Bronchial epithelial cell (primary cell): ENCODE measurements at regions not wholly inside any gene's neighbourhood (a gene's known extent, or its start where the extent isn't known, plus 50 kb on each side); places are given as distances from the start of the nearest gene placed in this dataset.

Source experiments
- DNase-seq: peaks from one replicate; pipeline ENCODE4 v3.0.0-alpha.2; 2010; ENCODE audit warnings: low read depth
- FAIRE-seq: peaks from 2 replicates; lab custom pipeline; 2011; peaks lifted over from hg19 to GRCh38; lab: Jason Lieb, UNC
- H3K27me3 ChIP-seq: 2 replicates; pipeline ENCODE4 v1.5.1; 2011; ENCODE audit warnings: low read length; ENCODE audit not compliant: control insufficient read depth, insufficient read depth
- H3K36me3 ChIP-seq: 2 replicates; pipeline ENCODE4 v1.5.1; 2011; ENCODE audit warnings: low read length; ENCODE audit not compliant: control insufficient read depth, insufficient read depth
- H3K4me3 ChIP-seq: 2 replicates; pipeline ENCODE4 v1.5.1; 2011; ENCODE audit warnings: mild to moderate bottlenecking, low read depth, low read length, control low read depth
- TF ChIP-seq, protein P1 (sequence below): IDR thresholded peaks from 2 replicates; pipeline ENCODE4 v1.5.1; 2011; ENCODE audit warnings: mild to moderate bottlenecking, moderate library complexity, low read length, control low read depth, inconsistent platforms; ENCODE audit not compliant: insufficient read depth, severe bottlenecking

DNA sequence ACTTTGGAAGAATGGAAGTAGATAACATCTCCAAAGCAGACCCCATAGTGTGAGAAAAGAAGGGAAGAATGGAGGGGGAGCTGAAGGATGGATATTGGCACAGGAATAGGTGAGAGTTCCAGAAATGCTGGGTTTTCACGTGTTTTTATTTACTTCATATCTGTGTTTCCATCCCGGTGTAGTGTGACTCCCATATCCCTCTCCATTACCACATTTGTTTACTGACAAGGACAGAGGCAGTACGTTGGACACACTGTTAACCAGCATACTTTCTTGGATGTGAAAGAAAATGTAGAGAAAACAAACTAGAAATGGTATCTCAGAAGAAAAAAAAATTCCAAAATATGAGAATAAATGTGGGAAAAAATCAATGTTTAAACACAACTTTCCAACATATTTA lies 124.4 kb upstream of the PFKP start:
- DNase-seq (no peak), FAIRE-seq (no peak)
- no peak overlapping the region for H3K4me3 ChIP-seq
- H3K27me3 ChIP-seq: no peaks in the 10 kb centered on the region
- no peaks in the 10 kb centered on the region for H3K36me3 ChIP-seq
- TF ChIP-seq, protein P1, sequence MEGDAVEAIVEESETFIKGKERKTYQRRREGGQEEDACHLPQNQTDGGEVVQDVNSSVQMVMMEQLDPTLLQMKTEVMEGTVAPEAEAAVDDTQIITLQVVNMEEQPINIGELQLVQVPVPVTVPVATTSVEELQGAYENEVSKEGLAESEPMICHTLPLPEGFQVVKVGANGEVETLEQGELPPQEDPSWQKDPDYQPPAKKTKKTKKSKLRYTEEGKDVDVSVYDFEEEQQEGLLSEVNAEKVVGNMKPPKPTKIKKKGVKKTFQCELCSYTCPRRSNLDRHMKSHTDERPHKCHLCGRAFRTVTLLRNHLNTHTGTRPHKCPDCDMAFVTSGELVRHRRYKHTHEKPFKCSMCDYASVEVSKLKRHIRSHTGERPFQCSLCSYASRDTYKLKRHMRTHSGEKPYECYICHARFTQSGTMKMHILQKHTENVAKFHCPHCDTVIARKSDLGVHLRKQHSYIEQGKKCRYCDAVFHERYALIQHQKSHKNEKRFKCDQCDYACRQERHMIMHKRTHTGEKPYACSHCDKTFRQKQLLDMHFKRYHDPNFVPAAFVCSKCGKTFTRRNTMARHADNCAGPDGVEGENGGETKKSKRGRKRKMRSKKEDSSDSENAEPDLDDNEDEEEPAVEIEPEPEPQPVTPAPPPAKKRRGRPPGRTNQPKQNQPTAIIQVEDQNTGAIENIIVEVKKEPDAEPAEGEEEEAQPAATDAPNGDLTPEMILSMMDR: no peak

DNA sequence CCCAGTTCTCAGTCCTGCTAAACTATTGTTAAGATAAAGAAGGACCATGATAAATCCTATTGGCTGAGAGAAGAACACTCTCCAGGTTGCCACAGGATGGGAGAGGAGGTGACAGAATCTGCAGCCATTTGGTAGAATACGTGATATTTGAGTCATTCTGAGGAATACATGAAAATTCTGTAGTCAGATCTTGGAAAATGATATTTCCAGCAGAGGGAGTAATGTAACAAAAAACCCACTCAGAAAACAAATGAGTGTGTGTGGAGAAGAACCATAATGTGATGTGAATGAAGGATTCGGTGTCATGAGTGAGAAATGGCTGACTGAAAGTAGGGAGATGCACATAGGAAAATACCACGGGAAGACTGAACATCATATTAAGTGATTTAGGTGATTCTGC lies 128.5 kb upstream of the PFKP start:
- FAIRE-seq (no peak), DNase-seq (no peak)
- Histone ChIP-seq H3K27me3 (no peaks in the 10 kb centered on the region), H3K36me3 (no peaks in the 10 kb centered on the region), H3K4me3 (no peak overlapping the region)
- TF ChIP-seq, protein P1: no peak

GRCh38 chr10:2936816-2937215 lies 130.5 kb upstream of the PFKP start:
- H3K27me3 ChIP-seq: no peaks in the 10 kb centered on the region
- no peak for FAIRE-seq
- TF ChIP-seq, protein P1: no peak

GRCh38 chr10:2935647-2936386 lies 131.5 kb upstream of the PFKP start:
- H3K27me3 ChIP-seq: no peaks in the 10 kb centered on the region
- TF ChIP-seq, protein P1: no peak
- H3K36me3 ChIP-seq: no peaks in the 10 kb centered on the region
- DNase-seq (no peak), FAIRE-seq (no peak)
- no peak overlapping the region for H3K4me3 ChIP-seq

More at GRCh38 chr10:2936816-2937215, 130.5 kb upstream of the PFKP start:
- no peak for DNase-seq
- Histone ChIP-seq H3K36me3 (no peaks in the 10 kb centered on the region), H3K4me3 (no peak overlapping the region)

DNA sequence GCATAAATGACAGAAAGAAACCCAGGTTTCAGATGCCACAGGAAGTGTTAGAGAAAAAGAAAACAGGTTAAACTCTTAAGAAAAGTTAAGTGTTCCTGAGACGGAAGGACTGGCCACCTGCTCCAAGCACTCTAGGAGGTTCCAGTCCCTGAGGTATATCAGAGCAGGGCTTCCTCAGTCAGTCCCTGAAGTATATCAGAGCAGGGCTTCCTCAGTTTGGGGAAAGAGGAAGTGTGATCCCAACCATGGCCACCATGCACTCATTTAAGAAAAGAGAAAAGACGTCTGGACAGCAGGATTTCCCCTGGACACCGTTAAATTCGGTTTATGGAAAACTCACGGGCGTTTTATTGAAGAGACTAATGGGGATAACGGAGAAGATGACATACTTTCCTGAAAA lies 133.4 kb upstream of the PFKP start:
- no peak for DNase-seq
- Histone ChIP-seq H3K36me3 (no peaks in the 10 kb centered on the region), H3K4me3 (no peak overlapping the region), H3K27me3 (no peaks in the 10 kb centered on the region)
- TF ChIP-seq, protein P1: no peak
- FAIRE-seq: no peak

DNA sequence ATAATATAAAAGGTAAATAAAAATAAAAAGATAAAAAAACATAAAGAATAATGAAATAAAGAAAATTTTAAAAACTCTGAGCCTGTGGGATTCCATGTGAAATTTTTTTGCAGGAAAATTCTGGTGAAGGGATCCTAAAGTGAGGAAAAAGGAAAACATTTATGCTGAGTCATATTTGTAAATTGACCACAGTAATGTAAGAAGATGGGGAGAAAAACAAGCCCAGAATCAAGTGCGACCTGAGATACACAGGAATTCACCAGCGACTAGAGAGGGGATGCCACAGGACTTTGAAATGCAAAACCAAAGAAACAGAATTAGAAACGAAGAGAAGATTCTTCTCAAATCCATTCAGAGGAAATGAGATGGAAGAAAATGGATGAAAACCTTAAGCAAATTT lies 133.8 kb upstream of the PFKP start:
- Histone ChIP-seq H3K4me3 (no peak overlapping the region), H3K36me3 (no peaks in the 10 kb centered on the region), H3K27me3 (no peaks in the 10 kb centered on the region)
- no peak for FAIRE-seq
- DNase-seq: no peak
- TF ChIP-seq, protein P1: no peak
